ENCODE measurements at regions not wholly inside any gene's neighbourhood (a gene's known extent, or its start where the extent isn't known, plus 50 kb on each side); places are given as distances from the start of the nearest gene placed in this dataset.

- no peak for DNase-seq
Measured at GRCh38 chr9:17894501-17895160, 315.8 kb downstream of the SH3GL2 start.

GRCh38 chr9:17900606-17901005 lies 321.7 kb downstream of the SH3GL2 start:
- no peak for DNase-seq

DNA sequence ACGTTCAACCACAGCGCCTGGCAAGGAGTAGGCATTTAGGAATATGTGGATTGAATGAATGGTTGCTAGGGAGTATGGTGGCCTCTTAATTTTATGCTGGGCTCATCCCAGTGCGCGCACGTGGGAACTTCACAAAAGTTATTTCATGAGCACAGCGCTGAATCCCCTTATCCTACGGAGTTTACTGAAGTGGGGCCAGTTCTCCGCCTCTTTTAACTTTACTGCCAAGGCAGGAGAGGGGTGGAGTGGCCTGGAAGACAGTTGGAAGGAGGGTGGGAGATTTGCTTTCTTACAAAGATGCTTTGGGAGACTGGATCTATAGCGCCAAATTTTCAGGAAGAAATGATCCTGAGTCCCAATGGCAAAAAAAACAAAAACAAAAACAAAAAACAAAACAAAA lies 326.5 kb downstream of the SH3GL2 start:
- DNase-seq: no peak

DNA sequence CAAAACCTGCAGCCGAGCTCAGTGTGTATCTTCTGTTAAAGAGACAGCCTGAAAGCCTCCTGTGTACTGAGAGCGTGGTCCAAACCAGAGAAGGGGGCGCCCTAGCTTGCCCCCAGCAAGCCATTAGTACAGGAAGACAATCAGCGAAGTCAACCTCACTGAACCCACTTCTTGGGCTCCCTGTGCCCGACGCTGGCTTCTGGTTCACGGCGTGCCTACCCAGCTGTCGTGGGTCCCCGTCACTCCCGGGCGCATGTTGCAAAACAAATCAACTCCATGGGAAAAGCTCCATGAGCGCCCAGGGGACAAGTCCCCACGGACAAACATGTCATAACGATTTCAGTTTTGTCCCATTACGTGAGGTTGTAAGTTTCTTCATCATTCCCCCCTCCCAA lies 326.9 kb downstream of the SH3GL2 start:
- DNase-seq: no peak

GRCh38 chr9:17906176-17906840 lies 327.4 kb downstream of the SH3GL2 start:
- no peak for DNase-seq

- no peak for DNase-seq
Measured at GRCh38 chr9:17906841-17907778, 328.2 kb downstream of the SH3GL2 start.

- DNase-seq: no peak
Measured at GRCh38 chr9:17907779-17908508, 329.1 kb downstream of the SH3GL2 start.

DNA sequence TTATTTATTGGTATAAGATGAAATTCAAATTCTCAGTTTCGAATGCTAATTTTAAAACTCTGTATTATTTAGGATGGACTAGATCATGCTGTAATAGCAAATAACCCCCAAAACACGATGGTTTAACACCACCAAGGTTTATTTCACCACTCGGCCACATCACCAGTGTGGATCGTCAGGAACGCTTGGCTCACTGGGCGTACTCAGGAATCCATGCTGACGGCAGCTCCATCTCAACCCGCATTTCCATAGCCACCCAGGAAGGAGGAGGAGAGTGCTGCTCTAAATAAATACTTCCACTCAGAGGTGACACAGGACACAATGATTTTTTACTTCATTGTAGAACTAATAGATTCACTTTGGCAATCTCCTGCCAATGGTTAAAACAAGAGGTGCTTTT lies 347.4 kb downstream of the SH3GL2 start:
- DNase-seq: no peak

DNA sequence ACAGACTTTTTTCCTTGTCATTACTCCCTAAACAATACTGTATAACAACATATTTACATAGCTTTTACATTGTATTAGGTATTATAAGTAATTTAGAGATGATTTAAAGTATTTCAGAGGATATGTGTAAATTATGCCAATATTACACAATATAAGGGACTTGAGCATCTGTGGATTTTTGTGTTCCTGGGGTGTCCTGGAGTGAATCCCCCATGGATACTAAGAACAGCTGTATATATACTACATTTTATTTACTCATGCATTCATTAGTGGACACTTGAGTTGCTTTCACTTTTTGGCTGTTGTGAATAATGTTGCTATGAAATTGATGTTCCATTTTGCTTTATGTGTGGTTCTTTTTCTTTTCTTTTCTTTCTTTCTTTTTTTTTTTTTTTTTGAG lies 348.8 kb downstream of the SH3GL2 start:
- DNase-seq: no peak

GRCh38 chr9:17928228-17928627 lies 349.4 kb downstream of the SH3GL2 start:
- DNase-seq: no peak

- no peak for DNase-seq
Measured at GRCh38 chr9:17928768-17929167, 349.9 kb downstream of the SH3GL2 start.

DNA sequence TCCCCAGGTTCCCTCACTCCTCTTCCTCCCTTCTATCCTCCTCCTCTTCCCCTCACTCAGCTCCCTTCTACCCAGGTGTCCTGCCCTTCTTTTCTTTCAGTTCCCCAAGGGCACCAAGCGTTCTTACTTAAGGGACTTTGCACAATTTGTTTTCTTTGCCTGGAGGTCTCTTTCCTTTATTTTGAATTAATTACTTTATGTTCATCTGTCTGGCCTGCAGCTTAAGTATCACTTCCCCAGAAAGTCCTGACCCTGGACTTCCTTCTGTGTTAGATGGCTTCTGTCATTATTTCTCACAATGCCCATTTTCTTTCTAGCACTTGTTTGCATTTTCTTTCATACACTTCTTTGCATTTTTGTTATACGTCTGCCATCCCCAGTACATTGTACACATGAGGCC lies 350.6 kb downstream of the SH3GL2 start:
- no peak for DNase-seq

- DNase-seq: no peak
Measured at GRCh38 chr9:17930071-17930470, 351.2 kb downstream of the SH3GL2 start.

GRCh38 chr9:17936365-17936764 lies 357.5 kb downstream of the SH3GL2 start:
- DNase-seq: no peak

- no peak for DNase-seq
Measured at GRCh38 chr9:17938035-17938655, 359.3 kb downstream of the SH3GL2 start.

GRCh38 chr9:17942498-17942897 lies 363.6 kb downstream of the SH3GL2 start:
- DNase-seq: no peak

DNA sequence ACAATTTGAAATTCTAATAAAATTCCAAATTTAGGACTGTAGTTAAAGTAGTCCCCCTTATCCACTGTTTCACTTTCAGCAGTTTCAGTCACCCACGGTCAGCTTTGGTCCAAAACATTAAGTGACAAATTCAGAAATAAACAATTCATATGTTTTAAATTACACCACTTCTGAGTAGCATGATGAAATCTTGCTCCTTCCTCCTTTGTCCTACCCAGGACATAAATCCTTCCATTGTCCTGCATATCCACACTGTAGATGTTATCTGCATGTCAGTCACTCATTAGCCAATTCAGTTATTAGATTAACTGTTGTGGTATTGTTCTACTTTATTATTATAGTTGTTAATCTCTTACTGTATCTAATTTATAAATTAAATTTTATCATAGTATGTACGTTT lies 376.5 kb downstream of the SH3GL2 start:
- DNase-seq: no peak

DNA sequence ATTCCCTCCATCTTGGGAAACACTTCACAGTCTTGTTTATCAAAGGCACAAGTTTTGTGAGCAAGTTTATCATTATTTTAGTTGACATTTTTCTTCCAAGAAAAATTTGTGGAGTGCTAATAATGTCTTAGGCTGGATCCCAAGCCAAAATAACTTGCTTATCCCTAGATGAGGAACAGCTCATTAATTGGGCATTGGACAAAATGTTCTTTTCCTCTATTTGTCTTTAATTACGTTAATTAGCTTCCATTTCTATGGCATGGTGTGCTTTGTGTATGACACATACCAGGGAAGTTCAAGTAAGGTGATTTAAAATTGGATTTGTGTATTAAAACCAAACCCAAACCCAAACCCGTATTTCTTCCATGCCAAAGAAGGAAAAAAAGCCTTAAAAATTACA lies 379.5 kb downstream of the SH3GL2 start:
- no peak for DNase-seq

DNA sequence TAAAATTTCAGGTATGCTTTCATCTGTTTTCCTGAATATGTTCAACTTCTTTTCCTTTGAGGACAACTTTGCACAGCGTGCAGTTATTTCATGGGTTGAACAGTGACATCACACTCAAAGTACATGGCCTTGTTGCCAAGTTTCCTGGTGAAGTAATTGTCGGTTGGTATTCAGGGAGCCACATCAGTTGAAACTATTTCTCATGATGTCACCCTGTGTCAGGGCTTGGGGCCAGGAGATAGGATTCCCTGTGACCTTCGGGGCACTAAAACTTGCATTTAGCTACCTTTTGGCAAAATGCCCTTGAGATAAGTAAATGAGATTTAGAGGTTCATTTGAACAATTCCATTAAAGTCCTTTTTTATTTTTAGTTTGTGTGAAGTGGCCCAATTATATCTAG lies 383.9 kb downstream of the SH3GL2 start:
- DNase-seq: no peak

DNA sequence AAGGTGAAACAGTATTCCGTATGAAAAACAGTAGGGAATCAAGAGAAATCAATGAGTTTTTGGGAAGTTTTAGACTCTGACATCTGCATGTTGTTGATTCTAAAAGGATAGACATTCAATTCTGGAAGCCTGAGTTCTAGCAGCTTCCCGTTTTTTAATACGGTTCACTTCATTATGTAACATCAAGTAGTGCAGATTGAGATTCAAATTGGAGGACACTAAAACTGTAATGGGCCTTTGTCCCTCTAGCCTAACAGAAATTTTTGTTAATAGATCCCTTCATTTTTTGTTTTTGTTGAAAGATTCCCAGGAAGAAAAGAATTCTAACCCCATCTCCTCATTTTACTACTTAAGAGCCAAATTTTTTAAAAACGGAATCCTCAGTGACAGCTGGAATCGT lies 384.6 kb downstream of the SH3GL2 start:
- no peak for DNase-seq

DNA sequence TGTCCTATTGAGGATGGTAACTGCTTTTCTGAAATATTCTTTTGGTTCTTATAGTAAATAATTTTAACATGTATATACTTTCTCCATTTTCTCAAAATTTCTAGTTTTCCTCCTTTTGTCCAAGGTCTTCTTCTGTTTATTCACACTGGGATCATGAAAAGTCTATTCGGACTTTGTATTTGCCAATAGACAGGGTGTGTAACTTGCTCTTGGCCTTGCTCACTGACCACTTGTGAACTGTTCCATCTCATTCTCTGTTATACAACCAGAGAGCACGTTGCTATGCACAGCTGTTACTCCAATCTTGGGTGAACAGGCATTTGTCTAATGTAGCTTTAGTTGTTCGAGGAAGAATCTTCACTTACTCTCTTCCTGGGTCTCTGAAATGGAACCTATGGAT lies 388.9 kb downstream of the SH3GL2 start:
- no peak for DNase-seq

GRCh38 chr9:17969232-17969631 lies 390.4 kb downstream of the SH3GL2 start:
- DNase-seq: no peak

DNA sequence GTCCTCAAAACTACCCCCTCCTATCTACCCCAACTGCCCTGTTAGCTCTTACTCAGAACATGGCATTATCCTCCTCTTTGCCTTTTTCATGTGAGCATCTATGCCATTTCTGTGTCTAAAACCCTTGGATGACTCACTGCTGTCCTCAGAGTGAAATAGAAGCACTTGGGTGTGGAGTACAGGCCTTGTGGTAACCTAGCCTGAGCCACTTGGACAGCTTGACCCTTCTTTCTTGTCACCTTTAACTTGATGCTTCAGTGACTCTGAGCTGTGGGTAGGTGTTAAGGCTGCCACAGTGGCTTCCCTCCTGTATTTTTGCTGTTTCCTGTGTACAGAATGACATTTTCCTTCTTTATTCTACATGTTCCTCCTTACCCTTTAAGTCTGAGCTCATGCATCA lies 391.4 kb downstream of the SH3GL2 start:
- no peak for DNase-seq
